Esophagus muscularis mucosa (tissue), 4 donors: ENCODE measurements at regions not wholly inside any gene's neighbourhood (a gene's known extent, or its start where the extent isn't known, plus 50 kb on each side); places are given as distances from the start of the nearest gene placed in this dataset.
"Not testable (repeated sequence)": the region's sequence is repeated elsewhere in the genome, so short reads cannot be mapped to it uniquely, and the experiment has no call there.

ENCODE experiments used
- DNase-seq: peaks from one replicate; pipeline ENCODE4 v3.0.0-alpha.2; 2017; ENCODE audit errors: extremely low spot score
- H3K27ac ChIP-seq, 4 donors: fragments of 200-600 bp; sonication (generic); replicated peaks in 1 of 4; 1 replicate in 3 of 4; 2 replicates in 1 of 4; pipeline ENCODE4 v1.5.1; 2016 to 2019; ENCODE audit warnings: mild to moderate bottlenecking in 1 of 4
- H3K27me3 ChIP-seq, 4 donors: fragments of 200-600 bp; sonication (generic); one replicate each; pipeline versions ENCODE4 v1.5.1 to v1.6.0; 2016 to 2019
- H3K36me3 ChIP-seq, 4 donors: fragments of 200-600 bp; sonication (generic); one replicate each; pipeline ENCODE4 v1.5.1; 2016 to 2019
- H3K4me1 ChIP-seq, 4 donors: fragments of 200-600 bp; sonication (generic); one replicate each; pipeline ENCODE4 v1.5.1; 2016 to 2019
- H3K4me3 ChIP-seq, 4 donors: fragments of 200-600 bp; sonication (generic); 1 replicate in 2 of 4; 2 replicates in 2 of 4; pipeline ENCODE4 v1.5.1; 2016 to 2019; ENCODE audit warnings: mild to moderate bottlenecking in 4 of 4, moderate library complexity in 1 of 4
- H3K9me3 ChIP-seq, 4 donors: fragments of 200-600 bp; sonication (generic); 1 replicate in 3 of 4; 2 replicates in 1 of 4; pipeline ENCODE4 v1.5.1; 2016 to 2019
- EP300 ChIP-seq: sonication (generic); formaldehyde crosslinking; IDR thresholded peaks from one replicate; pipeline ENCODE4 v1.6.1; 2017; ENCODE audit warnings: antibody characterized with exemption
- POLR2A ChIP-seq: fragments of 450-650 bp; IDR thresholded peaks from one replicate; pipeline ENCODE4 v1.6.1; 2017; ENCODE audit warnings: antibody characterized with exemption, moderate library complexity, mild to moderate bottlenecking, low read depth
- POLR2AphosphoS5 ChIP-seq, 2 donors: sonication (generic); formaldehyde crosslinking; IDR thresholded peaks; one replicate each; pipeline ENCODE4 v1.6.1; 2017; ENCODE audit warnings: antibody characterized with exemption in 2 of 2
- WGBS: methylation state at CpG from one replicate; pipeline ENCODE4 v1.1.5; 2018; 5-methylcytosine and 5-hydroxymethylcytosine counted together
- intact Hi-C: fragments of 100-400 bp; cut with DNase I; formaldehyde crosslinking; loops from one replicate; pipeline ENCODE4 v1.15.1; 2023
- TF ChIP-seq, protein P1 (sequence below), 3 experiments: fragments of 200-600 bp in 2 of 3; fragments of 450-650 bp in 1 of 3; sonication (generic) in 2 of 3; IDR thresholded peaks; one replicate each; pipeline ENCODE4 v1.5.1; 2017 to 2019; ENCODE audit warnings: antibody characterized with exemption in 3 of 3, mild to moderate bottlenecking in 2 of 3, moderate library complexity in 1 of 3

DNA sequence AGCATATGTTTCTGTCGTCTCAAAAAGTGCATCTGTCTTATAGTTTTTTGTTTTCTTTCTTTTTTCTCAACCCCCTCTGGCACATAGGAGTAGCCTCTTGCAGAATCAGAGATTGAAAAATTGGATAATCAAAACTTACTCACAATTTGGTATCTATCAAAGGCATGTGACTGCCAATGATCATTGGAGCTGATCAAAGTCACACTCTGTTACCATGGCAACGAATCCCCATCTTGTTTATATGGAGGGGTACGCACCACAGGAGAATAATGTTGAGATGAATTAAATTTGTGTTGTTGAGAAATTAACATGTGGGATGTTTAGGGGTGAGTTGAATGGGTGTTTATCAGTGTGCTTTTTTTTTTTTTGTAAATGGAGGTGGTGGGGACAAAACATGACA is 458.3 kb upstream of the FANCL start:
- H3K4me3 ChIP-seq, result no peak overlapping the region
- H3K36me3 ChIP-seq, result no peaks in the 10 kb centered on the region
- WGBS, result 74% methylated on average over 3 of the region's 3 CpGs
- no peaks in the 10 kb centered on the region for H3K27me3 ChIP-seq
- intact Hi-C loops, result no loop called here
- DNase-seq, result no peak
- peaks cover 0 to under 1% (median 0%) of the 10 kb centered on the region in 4 donors for H3K9me3 ChIP-seq
- H3K4me1 ChIP-seq, result no peaks in the 10 kb centered on the region
- H3K27ac ChIP-seq, result no peak overlapping the region
- TF ChIP-seq, protein P1, sequence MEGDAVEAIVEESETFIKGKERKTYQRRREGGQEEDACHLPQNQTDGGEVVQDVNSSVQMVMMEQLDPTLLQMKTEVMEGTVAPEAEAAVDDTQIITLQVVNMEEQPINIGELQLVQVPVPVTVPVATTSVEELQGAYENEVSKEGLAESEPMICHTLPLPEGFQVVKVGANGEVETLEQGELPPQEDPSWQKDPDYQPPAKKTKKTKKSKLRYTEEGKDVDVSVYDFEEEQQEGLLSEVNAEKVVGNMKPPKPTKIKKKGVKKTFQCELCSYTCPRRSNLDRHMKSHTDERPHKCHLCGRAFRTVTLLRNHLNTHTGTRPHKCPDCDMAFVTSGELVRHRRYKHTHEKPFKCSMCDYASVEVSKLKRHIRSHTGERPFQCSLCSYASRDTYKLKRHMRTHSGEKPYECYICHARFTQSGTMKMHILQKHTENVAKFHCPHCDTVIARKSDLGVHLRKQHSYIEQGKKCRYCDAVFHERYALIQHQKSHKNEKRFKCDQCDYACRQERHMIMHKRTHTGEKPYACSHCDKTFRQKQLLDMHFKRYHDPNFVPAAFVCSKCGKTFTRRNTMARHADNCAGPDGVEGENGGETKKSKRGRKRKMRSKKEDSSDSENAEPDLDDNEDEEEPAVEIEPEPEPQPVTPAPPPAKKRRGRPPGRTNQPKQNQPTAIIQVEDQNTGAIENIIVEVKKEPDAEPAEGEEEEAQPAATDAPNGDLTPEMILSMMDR (IDR thresholded peaks at IDR 0.05), result no peak
- no peak for TF ChIP-seq POLR2A
- no peak for TF ChIP-seq EP300
- no peak for TF ChIP-seq POLR2AphosphoS5 (IDR thresholded peaks at IDR 0.05)

GRCh38 chr2:58698620-58699019 is 457.5 kb upstream of the FANCL start:
- no peak for DNase-seq
- TF ChIP-seq POLR2AphosphoS5 (IDR thresholded peaks at IDR 0.05) (no peak), POLR2A (no peak), EP300 (no peak)
- TF ChIP-seq, protein P1 (IDR thresholded peaks at IDR 0.05), result no peak
- no peaks in the 10 kb centered on the region for H3K27me3 ChIP-seq
- WGBS, result 64% methylated on average over 4 of the region's 4 CpGs
- no peak overlapping the region for H3K4me3 ChIP-seq
- peaks cover 0 to 7% (median 0%) of the 10 kb centered on the region in 4 donors for H3K9me3 ChIP-seq
- no peaks in the 10 kb centered on the region for H3K36me3 ChIP-seq
- intact Hi-C loops, result no loop called here
- no peak overlapping the region for H3K27ac ChIP-seq
- H3K4me1 ChIP-seq, result no peaks in the 10 kb centered on the region

DNA sequence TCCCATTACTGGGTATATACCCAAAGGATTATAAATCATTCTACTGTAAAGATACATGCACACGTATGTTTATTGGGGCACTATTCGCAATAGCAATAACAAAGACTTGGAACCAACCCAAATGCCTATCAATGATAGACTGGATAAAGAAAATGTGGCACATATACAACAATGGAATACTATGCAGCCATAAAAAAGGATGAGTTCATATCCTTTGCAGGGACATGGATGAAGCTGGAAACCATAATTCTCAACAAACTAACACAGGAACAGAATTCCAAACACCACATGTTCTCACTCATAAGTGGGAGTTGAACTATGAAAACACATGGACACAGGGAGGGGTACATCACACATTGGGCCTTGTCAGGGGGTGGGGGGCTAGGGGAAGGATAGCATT is 453.0 kb upstream of the FANCL start:
- H3K4me3 ChIP-seq, H3K36me3 ChIP-seq, intact Hi-C loops, H3K27ac ChIP-seq, H3K27me3 ChIP-seq, DNase-seq, H3K4me1 ChIP-seq: not testable (repeated sequence)
- H3K9me3 ChIP-seq, result peaks cover 0 to 11% (median 6%) of the 10 kb centered on the region in 4 donors
- WGBS, result 98% methylated on average over 2 of the region's 2 CpGs

- H3K36me3 ChIP-seq, H3K27ac ChIP-seq, DNase-seq, intact Hi-C loops, H3K4me1 ChIP-seq, H3K27me3 ChIP-seq, H3K4me3 ChIP-seq: not testable (repeated sequence)
- WGBS, result 72% methylated on average over 2 of the region's 2 CpGs
- peaks cover 0 to 11% (median 6%) of the 10 kb centered on the region in 4 donors for H3K9me3 ChIP-seq
Measured at GRCh38 chr2:58691041-58691440, 449.9 kb upstream of the FANCL start.

DNA sequence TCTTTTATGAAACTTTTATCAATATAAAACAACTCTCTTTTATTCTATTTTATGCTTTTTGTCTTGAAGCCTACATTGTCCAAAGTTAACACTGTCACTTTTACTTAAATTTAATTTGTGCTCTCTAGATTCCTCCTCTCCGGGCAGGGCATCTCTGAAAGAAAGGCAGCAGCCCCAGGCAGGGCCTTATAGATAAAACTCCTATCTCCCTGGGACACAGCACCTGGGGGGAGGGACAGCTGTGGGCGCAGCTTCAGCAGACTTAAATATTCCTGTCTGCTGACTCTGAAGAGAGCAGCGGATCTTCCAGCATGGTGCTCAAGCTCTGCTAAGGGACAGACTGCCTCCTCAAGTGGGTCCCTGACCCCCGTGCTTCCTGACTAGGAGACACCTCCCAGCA is 447.7 kb upstream of the FANCL start:
- H3K9me3 ChIP-seq, result peaks cover 0 to 6% (median 6%) of the 10 kb centered on the region in 4 donors
- no peak for DNase-seq
- H3K27ac ChIP-seq, result no peak overlapping the region
- WGBS, result 78% methylated on average over 3 of the region's 4 CpGs
- no peaks in the 10 kb centered on the region for H3K36me3 ChIP-seq
- H3K27me3 ChIP-seq, result no peaks in the 10 kb centered on the region
- H3K4me1 ChIP-seq, result no peaks in the 10 kb centered on the region
- intact Hi-C loops, result no loop called here
- H3K4me3 ChIP-seq, result no peak overlapping the region
- TF ChIP-seq, protein P1 (IDR thresholded peaks at IDR 0.05), result no peak
- TF ChIP-seq EP300 (no peak), POLR2A (no peak), POLR2AphosphoS5 (IDR thresholded peaks at IDR 0.05) (no peak)

GRCh38 chr2:58686776-58687175 is 445.7 kb upstream of the FANCL start:
- no peaks in the 10 kb centered on the region for H3K36me3 ChIP-seq
- H3K4me1 ChIP-seq, result no peaks in the 10 kb centered on the region
- 87% methylated on average over 1 of the region's 1 CpG for WGBS
- TF ChIP-seq POLR2A (no peak), EP300 (no peak), POLR2AphosphoS5 (IDR thresholded peaks at IDR 0.05) (no peak)
- TF ChIP-seq, protein P1 (IDR thresholded peaks at IDR 0.05), result no peak
- H3K27me3 ChIP-seq, result no peaks in the 10 kb centered on the region
- H3K4me3 ChIP-seq, result no peak overlapping the region
- no peak for DNase-seq
- H3K27ac ChIP-seq, result no peak overlapping the region
- H3K9me3 ChIP-seq, result peaks cover 0 to 6% (median 0%) of the 10 kb centered on the region in 4 donors
- intact Hi-C loops, result no loop called here
